IMR-90 (cell line): ENCODE measurements at regions not wholly inside any gene's neighbourhood (a gene's known extent, or its start where the extent isn't known, plus 50 kb on each side); places are given as distances from the start of the nearest gene placed in this dataset.

Experiments used
- ATAC-seq: fragments of 200-7000 bp; cut with Tn5 transposase; 2 replicates; pipeline ENCODE4 v1.9.1; 2020; ENCODE audit warnings: low read depth, mild to moderate bottlenecking, moderate library complexity
- BruUV-seq: library from RNA; stranded (reverse); fragments of 400-500 nt; replicated peaks from 2 replicates; lab custom pipeline; 2021; lab: Mats Ljungman, UMichigan
- CTCF ChIA-PET: fragments of 300-600 bp; formaldehyde crosslinking; extraction: SDS; loops from one replicate; lab custom pipeline; 2021; ENCODE audit warnings: antibody characterized with exemption; lab: Yijun Ruan, JAX
- POLR2A ChIA-PET: fragments of 300-600 bp; sonication (Branson Sonifier 250); formaldehyde crosslinking; loops from one replicate; lab custom pipeline; 2022; ENCODE audit warnings: antibody characterized with exemption; ENCODE audit not compliant: unreplicated experiment; lab: Charles Lee
- DNase-seq: peaks from one replicate; pipeline ENCODE4 v3.0.0; 2013
- H2AFZ ChIP-seq: replicated peaks from 2 replicates; pipeline ENCODE3; 2013; ENCODE audit warnings: low read length, mild to moderate bottlenecking; ENCODE audit not compliant: poor library complexity
- H2AK5ac ChIP-seq: 2 replicates; pipeline ENCODE4 v1.6.1; 2013; ENCODE audit warnings: low read depth, low read length, inconsistent platforms
- H2AK9ac ChIP-seq: replicated peaks from 2 replicates; pipeline ENCODE3; 2013; ENCODE audit warnings: mild to moderate bottlenecking, low read depth, low read length, moderate library complexity; ENCODE audit not compliant: poor library complexity
- H2BK120ac ChIP-seq: 2 replicates; pipeline ENCODE4 v1.6.1; 2013; ENCODE audit warnings: low read depth, low read length, inconsistent platforms
- H2BK15ac ChIP-seq: 3 replicates; pipeline ENCODE4 v1.6.1; 2013; ENCODE audit warnings: low read depth, low read length, inconsistent platforms
- H2BK20ac ChIP-seq: 2 replicates; pipeline ENCODE4 v1.6.1; 2013; ENCODE audit warnings: low read depth, mild to moderate bottlenecking, inconsistent platforms, low read length, moderate library complexity
- H2BK5ac ChIP-seq: 2 replicates; pipeline ENCODE4 v1.6.1; 2013; ENCODE audit warnings: mild to moderate bottlenecking, low read depth, low read length, inconsistent platforms; ENCODE audit not compliant: poor library complexity, severe bottlenecking
- H3K14ac ChIP-seq: replicated peaks from 2 replicates; pipeline ENCODE4 v1.6.1; 2013; ENCODE audit warnings: low read depth, low read length, inconsistent platforms
- H3K18ac ChIP-seq: 2 replicates; pipeline ENCODE4 v1.6.1; 2013; ENCODE audit warnings: low read depth, low read length, control low read depth
- H3K23ac ChIP-seq: 2 replicates; pipeline ENCODE4 v1.6.1; 2013; ENCODE audit warnings: low read depth, low read length, inconsistent platforms
- H3K27ac ChIP-seq: 2 replicates; pipeline ENCODE4 v1.5.1; 2013; ENCODE audit warnings: mild to moderate bottlenecking, control low read depth, low read length; ENCODE audit not compliant: insufficient read depth
- H3K27me3 ChIP-seq: 2 replicates; pipeline ENCODE4 v1.6.1; 2013; ENCODE audit warnings: low read length; ENCODE audit not compliant: control insufficient read depth, insufficient read depth
- H3K36me3 ChIP-seq: 2 replicates; pipeline ENCODE4 v1.6.1; 2013; ENCODE audit warnings: low read length, mixed read lengths; ENCODE audit not compliant: control insufficient read depth, insufficient read depth
- H3K4ac ChIP-seq: 2 replicates; pipeline ENCODE4 v1.6.1; 2013; ENCODE audit warnings: low read depth, low read length, inconsistent platforms
- H3K4me1 ChIP-seq: 2 replicates; pipeline ENCODE4 v1.6.1; 2013; ENCODE audit warnings: low read length, mixed read lengths; ENCODE audit not compliant: control insufficient read depth, insufficient read depth
- H3K4me2 ChIP-seq: 2 replicates; pipeline ENCODE4 v1.6.1; 2013; ENCODE audit warnings: low read depth, mild to moderate bottlenecking, control low read depth, low read length, moderate library complexity
- H3K4me3 ChIP-seq: 2 replicates; pipeline ENCODE4 v1.5.1; 2013; ENCODE audit warnings: low read depth, mild to moderate bottlenecking, control low read depth, low read length, moderate library complexity; ENCODE audit not compliant: insufficient read depth
- H3K56ac ChIP-seq: 2 replicates; pipeline ENCODE4 v1.6.1; 2013; ENCODE audit warnings: low read length, inconsistent platforms; ENCODE audit not compliant: insufficient read depth; ENCODE audit errors: extremely low read depth
- H3K79me1 ChIP-seq, 2 experiments: 2 replicates each; pipeline ENCODE4 v1.6.1; 2013; ENCODE audit warnings: low read length in 2 of 2, inconsistent platforms in 1 of 2, low read depth in 1 of 2
- H3K9ac ChIP-seq: 2 replicates; pipeline ENCODE4 v1.6.1; 2013; ENCODE audit warnings: low read depth, low read length, control low read depth
- H3K9me1 ChIP-seq: 2 replicates; pipeline ENCODE4 v1.6.1; 2013; ENCODE audit warnings: low read length, inconsistent platforms; ENCODE audit not compliant: insufficient read depth
- H3K9me3 ChIP-seq: 2 replicates; pipeline ENCODE4 v1.6.1; 2013; ENCODE audit warnings: low read length; ENCODE audit not compliant: control insufficient read depth, insufficient read depth
- H4K20me1 ChIP-seq: 2 replicates; pipeline ENCODE4 v1.6.1; 2013; ENCODE audit warnings: low read length, inconsistent platforms; ENCODE audit not compliant: insufficient read depth
- H4K5ac ChIP-seq: 2 replicates; pipeline ENCODE4 v1.6.1; 2013; ENCODE audit warnings: mild to moderate bottlenecking, low read depth, low read length, control low read depth
- H4K8ac ChIP-seq, 2 experiments: 2 replicates each; pipeline ENCODE4 v1.6.1; 2013; ENCODE audit warnings: low read depth in 2 of 2, low read length in 2 of 2, control low read depth in 1 of 2, inconsistent platforms in 1 of 2
- H4K91ac ChIP-seq: 2 replicates; pipeline ENCODE4 v1.6.1; 2013; ENCODE audit warnings: low read depth, low read length, inconsistent platforms; ENCODE audit not compliant: insufficient read depth
- BHLHE40 ChIP-seq: fragments of 150-350 bp; IDR thresholded peaks from 2 replicates; pipeline ENCODE4 v1.6.1; 2016; ENCODE audit warnings: mild to moderate bottlenecking, low read depth, low read length
- MAFK ChIP-seq: IDR thresholded peaks from 2 replicates; pipeline ENCODE4 v1.6.1; 2012; ENCODE audit warnings: low read depth, low read length, improper control_type of control experiment
- RAD21 ChIP-seq: IDR thresholded peaks from 2 replicates; pipeline ENCODE4 v1.6.1; 2012; ENCODE audit warnings: low read length, improper control_type of control experiment
- WGBS, 2 experiments: methylation state at CpG; one replicate each; pipeline versions ENCODE4 v1.1.5 to v1.1.7; 2013; ENCODE audit warnings: missing lambda C conversion rate in 2 of 2; ENCODE audit not compliant: insufficient read length in 1 of 2; ENCODE audit errors: extremely low coverage in 2 of 2; 5-methylcytosine and 5-hydroxymethylcytosine counted together
- dilution Hi-C: fragments of 300-500 bp; cut with HindIII; formaldehyde crosslinking; loops from one replicate; pipeline ENCODE4 v1.14.3; 2018; ENCODE audit warnings: low sequenced_read_pairs; ENCODE audit not compliant: unreplicated experiment
- in situ Hi-C: fragments of 300-500 bp; cut with MboI; formaldehyde crosslinking; loops from 3 replicates; pipeline ENCODE4 v1.14.3; 2019; ENCODE audit warnings: low sequenced_read_pairs, inconsistent platforms, mixed read lengths
- intact Hi-C: fragments of 100-400 bp; cut with micrococcal nuclease; formaldehyde crosslinking; loops from 2 replicates; pipeline ENCODE4 v1.10.0; 2022
- TF ChIP-seq, protein P1 (sequence below): conservative IDR thresholded peaks from 2 replicates; pipeline ENCODE4 v1.5.1; 2012; ENCODE audit warnings: mild to moderate bottlenecking, low read depth, low read length, improper control_type of control experiment

DNA sequence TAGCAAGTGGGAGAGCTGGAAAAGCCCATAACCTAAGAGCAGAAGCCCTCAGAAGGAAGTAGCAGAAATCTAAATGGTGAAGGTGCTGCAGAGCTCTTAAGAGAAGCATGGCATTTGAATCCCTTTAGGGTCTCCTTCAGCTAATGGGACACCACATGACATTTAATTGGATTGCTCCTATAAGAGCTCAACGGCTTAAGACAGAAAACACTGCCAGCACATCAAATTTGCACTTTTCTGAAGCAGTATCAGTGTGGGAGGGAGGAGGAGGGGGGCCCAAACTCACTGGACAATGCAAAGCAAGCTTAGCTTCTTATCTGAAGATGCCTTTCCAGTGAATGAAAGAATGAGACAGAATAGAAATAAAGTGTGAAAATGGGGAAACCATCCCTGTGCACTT lies 287.9 kb upstream of the MTNR1B start:
- DNase-seq (no peak), ATAC-seq (no peak)
- Histone ChIP-seq H2BK5ac (no peak overlapping the region), H3K4me3 (no peak overlapping the region), H3K4ac (no peak overlapping the region), H3K27ac (no peak overlapping the region), H3K9me3 (no peaks in the 10 kb centered on the region), H4K5ac (no peak overlapping the region), H3K9me1 (no peaks in the 10 kb centered on the region), H3K18ac (no peak overlapping the region), H2AK9ac (no peak overlapping the region), H3K14ac (no peak overlapping the region), H2BK20ac (no peak overlapping the region), H3K9ac (no peak overlapping the region), H3K79me1 (no peaks in the 10 kb centered on the region), H2BK15ac (no peak overlapping the region), H4K8ac (no peak overlapping the region), H3K23ac (no peak overlapping the region), H2AK5ac (no peak overlapping the region), H3K56ac (no peak overlapping the region), H2BK120ac (no peak overlapping the region), H4K20me1 (no peaks in the 10 kb centered on the region), H4K91ac (no peak overlapping the region), H3K36me3 (no peaks in the 10 kb centered on the region), H2AFZ (no peak overlapping the region), H3K4me1 (no peaks in the 10 kb centered on the region), H3K27me3 (no peaks in the 10 kb centered on the region), H3K4me2 (no peak overlapping the region)
- POLR2A ChIA-PET, result no interaction called here
- no CpG with 5 or more reads among the region's 1 CpG for WGBS, 2 experiments
- no peak for TF ChIP-seq RAD21
- TF ChIP-seq, protein P1, sequence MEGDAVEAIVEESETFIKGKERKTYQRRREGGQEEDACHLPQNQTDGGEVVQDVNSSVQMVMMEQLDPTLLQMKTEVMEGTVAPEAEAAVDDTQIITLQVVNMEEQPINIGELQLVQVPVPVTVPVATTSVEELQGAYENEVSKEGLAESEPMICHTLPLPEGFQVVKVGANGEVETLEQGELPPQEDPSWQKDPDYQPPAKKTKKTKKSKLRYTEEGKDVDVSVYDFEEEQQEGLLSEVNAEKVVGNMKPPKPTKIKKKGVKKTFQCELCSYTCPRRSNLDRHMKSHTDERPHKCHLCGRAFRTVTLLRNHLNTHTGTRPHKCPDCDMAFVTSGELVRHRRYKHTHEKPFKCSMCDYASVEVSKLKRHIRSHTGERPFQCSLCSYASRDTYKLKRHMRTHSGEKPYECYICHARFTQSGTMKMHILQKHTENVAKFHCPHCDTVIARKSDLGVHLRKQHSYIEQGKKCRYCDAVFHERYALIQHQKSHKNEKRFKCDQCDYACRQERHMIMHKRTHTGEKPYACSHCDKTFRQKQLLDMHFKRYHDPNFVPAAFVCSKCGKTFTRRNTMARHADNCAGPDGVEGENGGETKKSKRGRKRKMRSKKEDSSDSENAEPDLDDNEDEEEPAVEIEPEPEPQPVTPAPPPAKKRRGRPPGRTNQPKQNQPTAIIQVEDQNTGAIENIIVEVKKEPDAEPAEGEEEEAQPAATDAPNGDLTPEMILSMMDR, result no peak
- TF ChIP-seq MAFK, result no peak
- TF ChIP-seq BHLHE40, result no peak
- BruUV-seq, result no TSS peak
- dilution Hi-C loops (no loop called here), intact Hi-C loops (no loop called here), in situ Hi-C loops (no loop called here)
- CTCF ChIA-PET, result no interaction called here
